ENCODE measurements at regions not wholly inside any gene's neighbourhood (a gene's known extent, or its start where the extent isn't known, plus 50 kb on each side); places are given as distances from the start of the nearest gene placed in this dataset.

GRCh38 chr14:71665781-71666180 lies 266.4 kb upstream of the RGS6 start:
- Histone ChIP-seq H3K4me1 (ENCODE audit: insufficient read depth, low read length) (peaks cover 11% of the 10 kb centered on the region), H3K4me2 (ENCODE audit: low read length) (no peak overlapping the region), H4K20me1 (ENCODE audit: low read length) (no peaks in the 10 kb centered on the region), H3K4me3 (ENCODE audit: low read length) (no peak overlapping the region), H2AFZ (ENCODE audit: low read length) (no peak overlapping the region), H3K9me3 (ENCODE audit: low read length) (no peaks in the 10 kb centered on the region), H3K9me2 (replicated peaks; ENCODE audit: low read length) (no peaks in the 10 kb centered on the region), H3K36me3 (ENCODE audit: low read depth, low read length) (peaks cover 9% of the 10 kb centered on the region), H3K9ac (ENCODE audit: low read length) (no peak overlapping the region), H3K79me2 (ENCODE audit: low read length) (no peaks in the 10 kb centered on the region), H3K27ac (ENCODE audit: low read length) (no peak overlapping the region), H3F3A (ENCODE audit: low read length, unreplicated experiment) (no peaks in the 10 kb centered on the region), H3K27me3 (ENCODE audit: low read length) (no peaks in the 10 kb centered on the region)
- DNase-seq (no peak), ATAC-seq (no peak)
- BruUV-seq (replicated peaks) = no TSS peak
- ChIA-PET CTCF (no interaction called here), POLR2A (ENCODE audit: unreplicated experiment) (interaction anchor here (0.6 kb wide), 1 partner anchor 49 kb away, joined by 4 read pairs; no protein-coding TSS in a partner anchor)
- TF ChIP-seq EZH2phosphoT487 (IDR thresholded peaks at IDR 0.05; ENCODE audit: borderline replicate concordance, low read length) = no peak
- no peak for TF ChIP-seq CTCF (conservative IDR thresholded peaks at IDR 0.05; ENCODE audit: low read depth, low read length)
- intact Hi-C loops (cut with micrococcal nuclease) = no loop called here

GRCh38 chr14:71666571-71667145 lies 265.6 kb upstream of the RGS6 start:
- Histone ChIP-seq H3K4me3 (ENCODE audit: low read length) (no peak overlapping the region), H3K27ac (ENCODE audit: low read length) (no peak overlapping the region), H3K27me3 (ENCODE audit: low read length) (no peaks in the 10 kb centered on the region), H3K9me2 (replicated peaks; ENCODE audit: low read length) (no peaks in the 10 kb centered on the region), H3K9ac (ENCODE audit: low read length) (no peak overlapping the region), H3F3A (ENCODE audit: low read length, unreplicated experiment) (no peaks in the 10 kb centered on the region), H3K4me2 (ENCODE audit: low read length) (no peak overlapping the region), H4K20me1 (ENCODE audit: low read length) (no peaks in the 10 kb centered on the region), H3K36me3 (ENCODE audit: low read depth, low read length) (peaks cover 14% of the 10 kb centered on the region), H3K9me3 (ENCODE audit: low read length) (no peaks in the 10 kb centered on the region), H2AFZ (ENCODE audit: low read length) (no peak overlapping the region), H3K79me2 (ENCODE audit: low read length) (no peaks in the 10 kb centered on the region), H3K4me1 (ENCODE audit: insufficient read depth, low read length) (peaks cover 11% of the 10 kb centered on the region)
- DNase-seq (no peak), ATAC-seq (no peak)
- ChIA-PET CTCF (no interaction called here), POLR2A (ENCODE audit: unreplicated experiment) (interaction anchor here (0.6 kb wide), 1 partner anchor 46 kb away, joined by 14 read pairs; no protein-coding TSS in a partner anchor)
- BruUV-seq (replicated peaks) = no TSS peak
- intact Hi-C loops (cut with micrococcal nuclease) = no loop called here
- no peak for TF ChIP-seq EZH2phosphoT487 (IDR thresholded peaks at IDR 0.05; ENCODE audit: borderline replicate concordance, low read length)
- TF ChIP-seq CTCF (conservative IDR thresholded peaks at IDR 0.05; ENCODE audit: low read depth, low read length) = no peak
- no peak for TF ChIP-seq EZH2 (IDR thresholded peaks at IDR 0.05; ENCODE audit: low read length, unreplicated experiment)

- Histone ChIP-seq H3K4me1 (ENCODE audit: insufficient read depth, low read length) (peaks cover 11% of the 10 kb centered on the region), H3K4me2 (ENCODE audit: low read length) (no peak overlapping the region), H2AFZ (ENCODE audit: low read length) (no peak overlapping the region), H3K4me3 (ENCODE audit: low read length) (no peak overlapping the region), H3K9me3 (ENCODE audit: low read length) (no peaks in the 10 kb centered on the region), H3K79me2 (ENCODE audit: low read length) (no peaks in the 10 kb centered on the region), H3K9ac (ENCODE audit: low read length) (no peak overlapping the region), H3K9me2 (replicated peaks; ENCODE audit: low read length) (no peaks in the 10 kb centered on the region), H3K27ac (ENCODE audit: low read length) (no peak overlapping the region), H4K20me1 (ENCODE audit: low read length) (no peaks in the 10 kb centered on the region), H3K27me3 (ENCODE audit: low read length) (no peaks in the 10 kb centered on the region), H3F3A (ENCODE audit: low read length, unreplicated experiment) (no peaks in the 10 kb centered on the region), H3K36me3 (ENCODE audit: low read depth, low read length) (peaks cover 19% of the 10 kb centered on the region)
- TF ChIP-seq EZH2phosphoT487 (IDR thresholded peaks at IDR 0.05; ENCODE audit: borderline replicate concordance, low read length) (no peak), CTCF (conservative IDR thresholded peaks at IDR 0.05; ENCODE audit: low read depth, low read length) (no peak), EZH2 (IDR thresholded peaks at IDR 0.05; ENCODE audit: low read length, unreplicated experiment) (no peak)
- ChIA-PET CTCF (no interaction called here), POLR2A (ENCODE audit: unreplicated experiment) (no interaction called here)
- no peak for ATAC-seq
- intact Hi-C loops (cut with micrococcal nuclease) = no loop called here
- DNase-seq = no peak
- BruUV-seq (replicated peaks) = no TSS peak
Observed at GRCh38 chr14:71668186-71668912, 263.9 kb upstream of the RGS6 start.
